ENCODE measurements at regions not wholly inside any gene's neighbourhood (a gene's known extent, or its start where the extent isn't known, plus 50 kb on each side); places are given as distances from the start of the nearest gene placed in this dataset.

DNA sequence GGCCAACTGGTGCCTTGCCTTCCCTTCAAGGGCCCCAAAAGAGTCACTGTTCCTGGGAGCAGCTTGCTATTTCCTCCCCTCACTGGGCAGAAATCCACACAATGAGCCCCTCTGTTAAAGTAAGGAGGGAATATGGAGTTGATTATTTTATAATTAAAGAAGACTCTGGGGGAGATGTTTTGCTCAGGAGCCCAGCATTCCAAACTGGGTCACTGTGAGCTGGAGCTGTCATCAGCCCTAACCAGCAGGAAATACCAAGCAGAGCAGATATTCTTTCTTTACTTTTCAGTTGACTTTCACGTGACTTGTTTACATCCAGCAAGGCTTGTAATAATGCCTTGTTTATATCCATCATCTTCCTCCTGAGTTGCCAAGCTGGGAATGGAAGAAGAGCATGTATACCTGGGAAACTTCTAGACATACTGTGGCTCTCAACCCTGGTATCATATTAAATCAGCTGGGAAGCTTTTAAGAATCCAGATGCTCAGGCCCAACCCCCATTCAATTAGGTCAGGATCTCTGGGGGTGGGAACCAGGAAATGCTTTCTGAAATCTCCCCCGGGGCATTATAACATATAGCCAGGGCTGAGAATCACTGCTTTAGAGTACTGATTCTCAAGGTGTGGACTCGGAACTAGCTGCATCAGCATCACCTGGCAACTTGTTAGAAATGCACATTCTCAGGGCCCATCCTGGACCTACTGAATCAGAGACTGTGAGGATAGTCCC is 175.6 kb upstream of the MYLIP start:
- H3K4me3 ChIP-seq (ENCODE audit: low read depth, low read length), result no peak overlapping the region
- TF ChIP-seq, protein P1, sequence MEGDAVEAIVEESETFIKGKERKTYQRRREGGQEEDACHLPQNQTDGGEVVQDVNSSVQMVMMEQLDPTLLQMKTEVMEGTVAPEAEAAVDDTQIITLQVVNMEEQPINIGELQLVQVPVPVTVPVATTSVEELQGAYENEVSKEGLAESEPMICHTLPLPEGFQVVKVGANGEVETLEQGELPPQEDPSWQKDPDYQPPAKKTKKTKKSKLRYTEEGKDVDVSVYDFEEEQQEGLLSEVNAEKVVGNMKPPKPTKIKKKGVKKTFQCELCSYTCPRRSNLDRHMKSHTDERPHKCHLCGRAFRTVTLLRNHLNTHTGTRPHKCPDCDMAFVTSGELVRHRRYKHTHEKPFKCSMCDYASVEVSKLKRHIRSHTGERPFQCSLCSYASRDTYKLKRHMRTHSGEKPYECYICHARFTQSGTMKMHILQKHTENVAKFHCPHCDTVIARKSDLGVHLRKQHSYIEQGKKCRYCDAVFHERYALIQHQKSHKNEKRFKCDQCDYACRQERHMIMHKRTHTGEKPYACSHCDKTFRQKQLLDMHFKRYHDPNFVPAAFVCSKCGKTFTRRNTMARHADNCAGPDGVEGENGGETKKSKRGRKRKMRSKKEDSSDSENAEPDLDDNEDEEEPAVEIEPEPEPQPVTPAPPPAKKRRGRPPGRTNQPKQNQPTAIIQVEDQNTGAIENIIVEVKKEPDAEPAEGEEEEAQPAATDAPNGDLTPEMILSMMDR (IDR thresholded peaks at IDR 0.05; ENCODE audit: insufficient read depth, low read length), result no peak
- no peak for DNase-seq (ENCODE audit: low read depth)

DNA sequence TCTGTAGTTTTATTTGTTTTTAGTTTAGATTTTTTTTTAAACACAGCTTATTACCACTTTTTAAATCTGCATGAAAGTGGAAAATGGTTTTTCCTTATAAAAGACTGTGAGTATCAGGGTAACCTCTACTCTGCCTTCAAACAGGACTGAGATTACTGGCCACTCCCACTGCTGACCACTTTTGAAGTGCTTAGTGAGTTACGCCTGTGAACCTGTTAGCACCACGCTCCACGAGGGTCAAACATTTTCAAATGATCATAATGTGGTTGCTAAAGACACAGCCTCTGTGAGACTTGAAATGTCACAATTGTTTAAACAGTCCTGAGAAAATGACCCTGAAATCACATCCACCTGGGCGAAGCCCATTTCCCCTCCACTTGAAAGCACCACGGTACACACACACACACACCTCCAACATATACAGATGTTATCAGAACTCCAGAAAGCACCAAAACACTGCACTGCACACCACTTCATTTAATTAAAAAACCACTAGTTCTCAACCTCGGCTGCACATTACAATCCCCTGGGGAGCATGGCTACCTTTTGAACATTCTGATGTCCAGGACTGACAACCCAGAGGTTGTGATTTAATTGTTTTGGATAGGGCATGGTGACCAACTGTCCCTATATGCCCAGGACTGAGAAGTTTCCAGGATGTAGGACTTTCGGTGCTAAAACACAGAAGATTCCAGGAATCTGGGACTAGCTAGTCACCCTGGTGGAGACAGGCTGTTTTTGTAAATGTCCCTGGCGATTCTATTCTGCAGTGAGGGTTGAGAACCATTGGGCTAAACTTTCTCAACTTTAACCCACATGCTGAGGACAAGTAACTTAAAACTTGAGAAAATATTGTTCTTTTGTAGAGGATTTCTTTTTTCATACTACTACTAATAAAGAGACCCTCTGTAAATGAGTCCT is 176.4 kb upstream of the MYLIP start:
- no peak for DNase-seq (ENCODE audit: low read depth)
- TF ChIP-seq, protein P1 (IDR thresholded peaks at IDR 0.05; ENCODE audit: insufficient read depth, low read length), result no peak
- H3K4me3 ChIP-seq (ENCODE audit: low read depth, low read length), result no peak overlapping the region

DNA sequence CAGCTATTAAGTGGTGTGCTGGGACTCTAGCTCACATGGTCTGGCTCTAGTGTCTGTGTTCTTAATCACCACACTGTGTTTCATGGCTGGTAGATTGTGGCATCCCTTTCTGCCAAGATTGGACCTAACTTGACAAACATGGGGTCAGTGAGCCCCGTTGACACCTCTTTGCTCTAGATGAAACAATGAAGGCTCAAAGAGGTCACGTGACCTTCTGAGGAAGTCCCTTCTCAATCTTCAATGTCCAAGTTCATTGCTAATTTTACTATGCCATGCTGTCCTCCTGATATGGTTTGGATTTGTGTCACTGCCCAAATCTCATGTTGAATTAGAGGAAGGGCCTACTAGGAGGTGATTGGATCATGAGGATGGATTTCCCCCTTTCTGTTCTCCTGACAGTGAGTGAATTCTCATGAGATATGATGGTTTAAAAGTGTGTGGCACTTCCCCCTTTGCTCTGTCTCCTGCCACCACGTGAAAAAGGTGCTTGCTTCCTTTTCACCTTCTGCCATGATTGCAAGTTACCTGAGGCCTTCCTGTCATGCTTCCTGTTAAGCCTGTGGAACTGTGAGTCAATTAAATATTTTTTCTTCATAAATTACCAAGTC is 177.8 kb upstream of the MYLIP start:
- TF ChIP-seq, protein P1 (IDR thresholded peaks at IDR 0.05; ENCODE audit: insufficient read depth, low read length), result no peak
- DNase-seq (ENCODE audit: low read depth), result no peak
- H3K4me3 ChIP-seq (ENCODE audit: low read depth, low read length), result no peak overlapping the region

DNA sequence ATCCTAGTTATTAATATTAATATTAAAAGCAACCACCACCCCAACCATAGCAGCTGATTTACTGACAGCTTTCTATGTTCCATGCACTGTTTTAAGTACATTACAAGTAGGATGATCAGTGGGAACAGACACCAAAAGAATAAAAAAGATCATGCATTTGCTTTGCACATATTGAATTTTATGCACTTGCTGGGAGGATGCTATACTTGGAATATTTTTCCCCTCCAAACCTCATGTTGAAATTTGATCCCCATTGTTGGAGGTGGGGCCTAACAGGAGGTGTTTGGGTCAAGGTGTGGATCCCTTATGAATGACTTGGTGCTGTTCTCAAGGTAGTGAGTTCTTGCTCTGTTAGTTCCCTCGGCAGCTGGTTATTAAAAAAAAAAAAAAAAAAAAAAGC is 178.9 kb upstream of the MYLIP start:
- no peak overlapping the region for H3K4me3 ChIP-seq (ENCODE audit: low read depth, low read length)
- TF ChIP-seq, protein P1 (IDR thresholded peaks at IDR 0.05; ENCODE audit: insufficient read depth, low read length), result no peak
- DNase-seq (ENCODE audit: low read depth), result no peak

DNA sequence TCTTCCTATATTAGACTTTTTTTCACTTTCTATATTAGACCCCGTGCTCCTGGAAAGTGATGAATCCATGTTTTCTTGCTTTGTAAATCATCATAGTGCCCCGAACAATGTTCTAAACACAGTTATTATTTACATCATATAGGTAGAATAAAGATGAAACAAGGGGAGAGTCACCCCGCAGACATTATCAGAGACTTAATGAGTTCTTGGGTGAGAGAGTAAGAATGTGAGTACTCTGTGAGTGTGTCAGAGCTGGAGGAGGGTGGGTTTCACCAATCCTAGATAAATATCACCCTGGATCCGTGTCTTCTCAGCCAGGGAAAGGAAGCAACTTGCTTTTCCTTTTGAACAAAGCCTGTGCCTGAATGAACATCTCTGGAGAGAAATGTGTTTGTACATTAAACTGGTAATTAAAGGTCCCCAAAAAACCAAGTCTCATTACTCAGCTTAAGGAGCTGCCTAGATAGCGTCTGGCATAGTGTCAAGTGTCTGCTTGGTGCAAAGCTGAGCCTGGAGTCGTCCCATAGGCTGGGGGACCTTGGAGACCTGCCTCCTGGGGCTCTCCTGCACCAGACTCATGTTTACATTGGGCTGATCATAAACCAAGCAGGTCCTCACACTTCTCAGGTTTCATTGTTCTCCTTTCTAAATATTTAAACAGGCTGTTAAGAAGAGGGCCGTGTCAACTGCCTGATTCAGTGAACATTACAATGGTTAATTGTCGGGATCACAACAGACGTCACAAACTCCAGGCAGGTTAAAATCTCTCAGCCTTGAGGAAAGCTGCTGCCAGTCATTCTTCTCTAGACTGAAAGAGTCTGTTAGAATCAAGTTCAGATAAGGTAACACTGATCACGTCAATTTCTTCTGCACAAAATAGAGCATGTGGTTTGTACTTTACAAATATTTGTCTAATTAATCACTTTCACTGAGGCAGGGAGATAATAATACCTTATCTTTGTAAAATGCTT is 179.7 kb upstream of the MYLIP start:
- no peak overlapping the region for H3K4me3 ChIP-seq (ENCODE audit: low read depth, low read length)
- TF ChIP-seq, protein P1 (IDR thresholded peaks at IDR 0.05; ENCODE audit: insufficient read depth, low read length), result no peak
- DNase-seq (ENCODE audit: low read depth), result no peak

DNA sequence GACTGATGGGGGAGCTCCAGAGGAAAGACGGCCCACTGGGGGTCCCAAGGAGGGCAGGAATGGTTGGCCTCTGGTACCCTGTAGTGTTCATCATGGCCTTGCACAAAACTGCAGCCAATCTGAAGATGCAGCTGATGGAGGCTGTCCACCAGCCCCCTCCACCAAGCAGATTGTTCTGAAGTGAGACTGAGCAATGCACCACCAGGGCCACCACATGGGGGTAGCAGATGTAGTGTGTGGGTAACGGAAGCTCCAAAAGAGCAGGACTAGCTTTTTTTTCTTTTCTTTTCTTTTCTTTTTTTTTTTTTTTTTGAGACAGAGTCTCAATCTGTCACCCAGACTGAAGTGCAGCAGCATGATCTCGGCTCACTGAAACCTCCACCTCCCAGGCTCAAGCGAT is 181.0 kb upstream of the MYLIP start:
- TF ChIP-seq, protein P1 (IDR thresholded peaks at IDR 0.05; ENCODE audit: insufficient read depth, low read length), result no peak

More for the DNA sequence above, 181.0 kb upstream of the MYLIP start:
- H3K4me3 ChIP-seq (ENCODE audit: low read depth, low read length), result no peak overlapping the region
- DNase-seq (ENCODE audit: low read depth), result no peak

All from fibroblast of the aortic adventitia (primary cell).